ENCODE measurements at regions not wholly inside any gene's neighbourhood (a gene's known extent, or its start where the extent isn't known, plus 50 kb on each side); places are given as distances from the start of the nearest gene placed in this dataset.

DNA sequence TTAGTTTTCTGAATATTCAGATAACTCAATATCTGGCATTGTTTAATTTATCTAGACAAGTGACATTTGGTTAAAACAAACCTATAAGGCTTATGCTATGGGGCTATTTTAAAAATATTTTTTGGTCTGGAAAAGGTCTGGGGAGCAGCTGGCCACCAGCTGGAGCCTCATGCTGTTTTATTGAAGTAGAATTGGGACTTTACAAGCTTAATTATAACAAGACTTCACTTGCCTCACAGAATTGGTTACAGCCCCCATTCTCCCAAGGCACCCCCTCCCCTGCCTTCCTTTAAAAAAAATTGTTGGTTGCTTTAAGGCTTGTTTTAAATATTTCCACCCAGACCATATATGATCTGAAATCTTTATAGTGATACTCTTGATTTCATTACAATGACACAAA lies 453.9 kb downstream of the ADAMTS20 start:
- H3K27ac ChIP-seq = no peak overlapping the region
- H3K36me3 ChIP-seq = no peaks in the 10 kb centered on the region
- no peak for DNase-seq (ENCODE audit: low spot score)
- intact Hi-C loops (cut with DNase I) = no loop called here
- H3K4me1 ChIP-seq (replicated peaks) = no peaks in the 10 kb centered on the region
- no peak overlapping the region for H3K4me3 ChIP-seq
- no peaks in the 10 kb centered on the region for H3K27me3 ChIP-seq (replicated peaks; ENCODE audit: insufficient read depth)
- TF ChIP-seq POLR2A (IDR thresholded peaks at IDR 0.05) (no peak), CTCF (IDR thresholded peaks at IDR 0.05) (no peak), POLR2AphosphoS5 (IDR thresholded peaks at IDR 0.05) (no peak)
- no peaks in the 10 kb centered on the region for H3K9me3 ChIP-seq

- Histone ChIP-seq H3K9me3 (no peaks in the 10 kb centered on the region), H3K4me3 (no peak overlapping the region), H3K36me3 (no peaks in the 10 kb centered on the region), H3K27me3 (replicated peaks; ENCODE audit: insufficient read depth) (no peaks in the 10 kb centered on the region), H3K4me1 (replicated peaks) (no peaks in the 10 kb centered on the region), H3K27ac (no peak overlapping the region)
- intact Hi-C loops (cut with DNase I) = no loop called here
- no peak for DNase-seq (ENCODE audit: low spot score)
- 78% methylated on average over 1 of the region's 1 CpG for WGBS
- TF ChIP-seq POLR2A (IDR thresholded peaks at IDR 0.05) (no peak), POLR2AphosphoS5 (IDR thresholded peaks at IDR 0.05) (no peak), CTCF (IDR thresholded peaks at IDR 0.05) (no peak)
Observed at GRCh38 chr12:43097471-43097870, 454.5 kb downstream of the ADAMTS20 start.

GRCh38 chr12:43095669-43096280 lies 456.2 kb downstream of the ADAMTS20 start:
- H3K9me3 ChIP-seq = no peaks in the 10 kb centered on the region
- H3K27ac ChIP-seq = no peak overlapping the region
- no peak for DNase-seq (ENCODE audit: low spot score)
- no peaks in the 10 kb centered on the region for H3K4me1 ChIP-seq (replicated peaks)
- 73% methylated on average over 6 of the region's 6 CpGs for WGBS
- no peaks in the 10 kb centered on the region for H3K36me3 ChIP-seq
- intact Hi-C loops (cut with DNase I) = no loop called here
- TF ChIP-seq CTCF (IDR thresholded peaks at IDR 0.05) (no peak), POLR2A (IDR thresholded peaks at IDR 0.05) (no peak), POLR2AphosphoS5 (IDR thresholded peaks at IDR 0.05) (no peak)
- H3K27me3 ChIP-seq (replicated peaks; ENCODE audit: insufficient read depth) = no peaks in the 10 kb centered on the region
- H3K4me3 ChIP-seq = no peak overlapping the region

- H3K4me3 ChIP-seq = no peak overlapping the region
- intact Hi-C loops (cut with DNase I) = no loop called here
- H3K27me3 ChIP-seq (replicated peaks; ENCODE audit: insufficient read depth) = no peaks in the 10 kb centered on the region
- 64% methylated on average over 2 of the region's 2 CpGs for WGBS
- H3K36me3 ChIP-seq = no peaks in the 10 kb centered on the region
- no peaks in the 10 kb centered on the region for H3K9me3 ChIP-seq
- no peak overlapping the region for H3K27ac ChIP-seq
- no peak for DNase-seq (ENCODE audit: low spot score)
- no peaks in the 10 kb centered on the region for H3K4me1 ChIP-seq (replicated peaks)
- TF ChIP-seq CTCF (IDR thresholded peaks at IDR 0.05) (no peak), POLR2A (IDR thresholded peaks at IDR 0.05) (no peak), POLR2AphosphoS5 (IDR thresholded peaks at IDR 0.05) (no peak)
Observed at GRCh38 chr12:43094886-43095575, 457.0 kb downstream of the ADAMTS20 start.

GRCh38 chr12:43090981-43091380 lies 461.0 kb downstream of the ADAMTS20 start:
- Histone ChIP-seq H3K4me3 (no peak overlapping the region), H3K27ac (no peak overlapping the region), H3K9me3 (no peaks in the 10 kb centered on the region), H3K36me3 (no peaks in the 10 kb centered on the region), H3K27me3 (replicated peaks; ENCODE audit: insufficient read depth) (no peaks in the 10 kb centered on the region), H3K4me1 (replicated peaks) (no peaks in the 10 kb centered on the region)
- TF ChIP-seq POLR2AphosphoS5 (IDR thresholded peaks at IDR 0.05) (no peak), CTCF (IDR thresholded peaks at IDR 0.05) (no peak), POLR2A (IDR thresholded peaks at IDR 0.05) (no peak)
- intact Hi-C loops (cut with DNase I) = no loop called here
- 97% methylated on average over 2 of the region's 2 CpGs for WGBS
- no peak for DNase-seq (ENCODE audit: low spot score)

All from prostate gland (tissue), 2 donors.